Tibial nerve (tissue), 4 donors: ENCODE measurements at regions not wholly inside any gene's neighbourhood (a gene's known extent, or its start where the extent isn't known, plus 50 kb on each side); places are given as distances from the start of the nearest gene placed in this dataset.

Experiments
- DNase-seq, 2 donors: peaks; one replicate each; pipeline ENCODE4 v3.0.0-alpha.2; 2019; ENCODE audit warnings: low spot score in 2 of 2
- H3K27ac ChIP-seq, 4 donors: fragments of 200-600 bp; sonication (generic) in 3 of 4; one replicate each; pipeline ENCODE4 v1.5.1; 2017 to 2019; ENCODE audit warnings: mild to moderate bottlenecking in 1 of 4
- H3K27me3 ChIP-seq, 2 donors: fragments of 200-600 bp; sonication (generic) in 1 of 2; one replicate each; pipeline versions ENCODE4 v1.5.1 to v1.6.0; 2017 to 2019
- H3K36me3 ChIP-seq, 3 donors: fragments of 200-600 bp; sonication (generic); one replicate each; pipeline ENCODE4 v1.5.1; 2018 to 2019
- H3K4me1 ChIP-seq, 4 donors: fragments of 200-600 bp; sonication (generic) in 3 of 4; one replicate each; pipeline ENCODE4 v1.5.1; 2017 to 2019
- H3K4me3 ChIP-seq, 4 donors: fragments of 200-600 bp; sonication (generic) in 3 of 4; one replicate each; pipeline ENCODE4 v1.5.1; 2017 to 2019; ENCODE audit warnings: mild to moderate bottlenecking in 1 of 4, moderate library complexity in 1 of 4
- H3K9me3 ChIP-seq, 4 donors: fragments of 200-600 bp; sonication (generic) in 3 of 4; one replicate each; pipeline ENCODE4 v1.5.1; 2017 to 2019
- EP300 ChIP-seq, 2 donors: sonication (generic); formaldehyde crosslinking; IDR thresholded peaks; one replicate each; pipeline ENCODE4 v1.6.1; 2017; ENCODE audit warnings: antibody characterized with exemption in 2 of 2, mild to moderate bottlenecking in 1 of 2
- POLR2A ChIP-seq, 2 donors: fragments of 450-650 bp; IDR thresholded peaks; one replicate each; pipeline ENCODE4 v1.6.1; 2017; ENCODE audit warnings: antibody characterized with exemption in 2 of 2, mild to moderate bottlenecking in 2 of 2, moderate library complexity in 2 of 2
- WGBS, 2 donors: methylation state at CpG; one replicate each; pipeline ENCODE4 v1.1.5; 2018; 5-methylcytosine and 5-hydroxymethylcytosine counted together
- TF ChIP-seq, protein P1 (sequence below), 5 experiments: fragments of 200-600 bp in 3 of 5; fragments of 450-650 bp in 2 of 5; sonication (generic) in 3 of 5; IDR thresholded peaks; one replicate each; pipeline ENCODE4 v1.5.1; 2016 to 2019; ENCODE audit warnings: antibody characterized with exemption in 5 of 5, mild to moderate bottlenecking in 3 of 5, moderate library complexity in 2 of 5

DNA sequence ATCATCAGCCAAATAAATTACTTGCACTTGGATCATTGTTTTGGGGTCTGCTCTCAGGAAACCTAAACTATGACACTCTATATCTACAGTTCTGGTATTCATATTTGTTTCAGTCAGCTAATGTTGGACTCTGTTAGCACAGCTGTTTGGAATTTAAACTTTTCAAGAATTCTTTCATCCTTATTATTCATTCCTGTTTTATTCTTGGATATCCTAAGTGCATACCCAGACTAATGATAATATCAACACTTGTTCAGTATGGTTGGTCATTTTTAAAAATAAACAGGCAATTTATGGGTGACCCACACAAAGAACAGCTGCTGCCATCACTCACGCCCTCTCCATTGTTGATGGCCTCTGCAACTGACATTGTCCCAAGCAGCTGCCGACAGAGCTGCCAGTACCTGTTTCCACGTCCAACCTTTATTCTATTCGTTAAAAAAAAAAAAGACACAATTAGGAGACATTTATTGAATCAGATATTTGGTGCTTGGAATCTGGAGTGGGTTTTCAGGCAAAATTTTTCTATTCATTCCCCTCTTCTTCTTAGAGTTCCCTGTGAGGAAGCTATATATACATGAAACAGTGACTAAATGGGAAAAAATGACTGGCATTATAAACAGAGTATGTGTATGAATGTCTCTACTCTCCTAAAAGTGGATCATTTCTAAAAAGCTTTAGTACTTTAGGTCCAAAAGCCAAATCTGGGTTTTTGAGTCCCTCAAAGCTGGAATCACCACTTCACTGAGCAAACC lies 252.1 kb upstream of the NAV3 start:
- no peak for TF ChIP-seq EP300 (IDR thresholded peaks at IDR 0.05)
- TF ChIP-seq, protein P1, sequence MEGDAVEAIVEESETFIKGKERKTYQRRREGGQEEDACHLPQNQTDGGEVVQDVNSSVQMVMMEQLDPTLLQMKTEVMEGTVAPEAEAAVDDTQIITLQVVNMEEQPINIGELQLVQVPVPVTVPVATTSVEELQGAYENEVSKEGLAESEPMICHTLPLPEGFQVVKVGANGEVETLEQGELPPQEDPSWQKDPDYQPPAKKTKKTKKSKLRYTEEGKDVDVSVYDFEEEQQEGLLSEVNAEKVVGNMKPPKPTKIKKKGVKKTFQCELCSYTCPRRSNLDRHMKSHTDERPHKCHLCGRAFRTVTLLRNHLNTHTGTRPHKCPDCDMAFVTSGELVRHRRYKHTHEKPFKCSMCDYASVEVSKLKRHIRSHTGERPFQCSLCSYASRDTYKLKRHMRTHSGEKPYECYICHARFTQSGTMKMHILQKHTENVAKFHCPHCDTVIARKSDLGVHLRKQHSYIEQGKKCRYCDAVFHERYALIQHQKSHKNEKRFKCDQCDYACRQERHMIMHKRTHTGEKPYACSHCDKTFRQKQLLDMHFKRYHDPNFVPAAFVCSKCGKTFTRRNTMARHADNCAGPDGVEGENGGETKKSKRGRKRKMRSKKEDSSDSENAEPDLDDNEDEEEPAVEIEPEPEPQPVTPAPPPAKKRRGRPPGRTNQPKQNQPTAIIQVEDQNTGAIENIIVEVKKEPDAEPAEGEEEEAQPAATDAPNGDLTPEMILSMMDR (IDR thresholded peaks at IDR 0.05) = no peak
- no peak for TF ChIP-seq POLR2A (IDR thresholded peaks at IDR 0.05)
- Histone ChIP-seq H3K4me3 (no peak overlapping the region), H3K27ac (no peak overlapping the region), H3K9me3 (no peaks in the 10 kb centered on the region), H3K27me3 (no peaks in the 10 kb centered on the region), H3K36me3 (no peaks in the 10 kb centered on the region), H3K4me1 (peaks cover 0 to 9% (median 0%) of the 10 kb centered on the region in 4 donors)
- no peak for DNase-seq
- 44 to 54% methylated on average over 4 of the region's 4 CpGs for WGBS, 2 donors

DNA sequence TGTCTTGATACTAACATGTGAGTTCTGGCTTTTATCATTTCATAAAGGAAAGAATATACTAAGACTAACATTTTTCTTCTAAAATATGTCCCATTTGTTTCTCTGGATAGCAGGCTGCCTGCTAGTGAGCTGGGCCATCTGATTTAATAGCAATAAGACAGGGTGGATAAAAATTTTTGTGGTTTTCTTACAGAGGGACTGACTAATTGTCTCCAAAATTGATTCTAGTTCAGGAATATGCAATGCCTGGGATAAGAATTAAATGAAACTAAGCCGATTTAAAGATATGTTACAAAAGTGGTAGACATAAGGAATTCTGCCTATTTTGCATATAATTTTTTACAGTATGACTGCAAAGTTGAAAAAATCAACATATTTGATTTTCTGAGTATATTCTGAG lies 252.9 kb upstream of the NAV3 start:
- no peak for DNase-seq
- 62 to 78% methylated on average over 1 of the region's 1 CpG for WGBS, 2 donors
- H3K9me3 ChIP-seq = no peaks in the 10 kb centered on the region

DNA sequence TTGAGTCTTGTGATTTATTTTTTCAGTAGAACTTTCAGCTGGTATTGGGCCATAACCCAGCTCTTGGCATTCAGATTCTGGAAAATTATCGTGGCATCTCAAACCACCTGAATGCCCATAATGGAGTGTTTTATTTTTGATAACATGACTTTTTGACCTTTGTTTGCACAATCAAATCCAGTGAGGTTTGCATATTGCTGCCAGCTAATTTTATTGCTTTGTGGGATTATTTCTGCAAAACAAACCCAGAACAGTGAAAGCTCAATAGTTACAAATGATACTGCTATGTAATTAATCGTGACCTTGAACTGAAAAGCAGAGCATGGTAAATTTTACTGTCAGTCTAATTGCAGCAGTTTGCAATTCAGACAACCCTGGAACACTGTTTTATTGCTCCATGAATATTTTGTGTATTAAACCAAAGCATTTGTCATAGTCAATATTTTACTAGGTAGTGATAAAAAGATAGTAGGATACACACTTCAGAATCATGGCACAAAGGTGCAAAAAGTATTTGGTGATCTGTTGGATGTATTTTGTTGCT lies 255.2 kb upstream of the NAV3 start:
- WGBS, 2 donors = 29 to 34% methylated on average over 2 of the region's 2 CpGs
- no peaks in the 10 kb centered on the region for H3K27me3 ChIP-seq
- no peak overlapping the region for H3K4me3 ChIP-seq
- peaks cover 0 to 9% (median 0%) of the 10 kb centered on the region in 4 donors for H3K4me1 ChIP-seq
- no peak for DNase-seq
- H3K27ac ChIP-seq = no peak overlapping the region
- TF ChIP-seq POLR2A (IDR thresholded peaks at IDR 0.05) (no peak), EP300 (IDR thresholded peaks at IDR 0.05) (no peak)
- TF ChIP-seq, protein P1 (IDR thresholded peaks at IDR 0.05) = no peak
- H3K36me3 ChIP-seq = no peaks in the 10 kb centered on the region
- no peaks in the 10 kb centered on the region for H3K9me3 ChIP-seq

More for the DNA sequence above, 252.9 kb upstream of the NAV3 start:
- Histone ChIP-seq H3K4me3 (no peak overlapping the region), H3K27ac (no peak overlapping the region), H3K4me1 (peaks cover 0 to 9% (median 0%) of the 10 kb centered on the region in 4 donors), H3K36me3 (no peaks in the 10 kb centered on the region), H3K27me3 (no peaks in the 10 kb centered on the region)
- TF ChIP-seq POLR2A (IDR thresholded peaks at IDR 0.05) = no peak

DNA sequence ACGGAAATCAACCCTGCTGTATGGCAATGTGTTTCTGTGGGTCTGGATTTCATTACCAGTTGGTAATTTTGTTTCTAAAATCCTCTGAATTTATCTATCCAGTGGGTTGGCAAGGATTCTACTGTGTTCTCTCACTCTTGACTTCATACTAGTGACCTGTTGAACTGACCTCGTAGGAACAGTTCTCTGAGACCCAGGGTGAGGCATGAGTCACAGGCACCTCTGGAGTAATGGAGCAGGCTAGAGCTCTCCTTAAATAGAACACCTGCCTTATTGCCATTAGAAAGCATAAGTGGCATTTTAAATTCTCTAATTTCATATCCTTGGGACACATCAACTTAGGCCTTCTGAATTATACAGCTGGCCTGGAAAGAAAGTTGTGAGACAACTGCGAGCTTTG lies 258.3 kb upstream of the NAV3 start:
- Histone ChIP-seq H3K27ac (no peak overlapping the region), H3K36me3 (no peaks in the 10 kb centered on the region), H3K27me3 (no peaks in the 10 kb centered on the region), H3K9me3 (no peaks in the 10 kb centered on the region), H3K4me3 (no peak overlapping the region), H3K4me1 (peaks cover 0 to 5% (median 0%) of the 10 kb centered on the region in 4 donors)
- WGBS, 2 donors = 57 to 61% methylated on average over 3 of the region's 3 CpGs
- TF ChIP-seq POLR2A (IDR thresholded peaks at IDR 0.05) (no peak), EP300 (IDR thresholded peaks at IDR 0.05) (no peak)
- TF ChIP-seq, protein P1 (IDR thresholded peaks at IDR 0.05) = no peak
- no peak for DNase-seq

DNA sequence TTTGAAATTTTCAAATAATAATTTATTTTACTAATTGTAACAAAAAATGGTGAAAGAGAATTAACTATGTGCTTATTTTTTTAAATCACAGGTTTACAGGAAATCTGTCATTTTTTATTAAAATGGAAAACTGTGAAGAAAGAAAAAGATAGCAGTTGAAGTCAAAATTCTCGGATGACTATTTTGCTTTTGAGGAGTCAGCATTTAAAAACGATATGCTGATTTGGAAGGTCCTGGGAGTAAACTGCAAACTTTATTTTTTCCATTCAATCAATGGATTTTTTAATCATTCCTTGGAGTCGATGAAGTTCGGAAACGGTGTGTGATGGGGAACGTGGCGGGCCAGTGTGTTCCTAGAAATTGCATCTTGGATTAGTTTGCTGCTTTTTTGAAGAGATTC lies 258.9 kb upstream of the NAV3 start:
- Histone ChIP-seq H3K36me3 (no peaks in the 10 kb centered on the region), H3K4me3 (no peak overlapping the region), H3K27ac (no peak overlapping the region), H3K9me3 (no peaks in the 10 kb centered on the region), H3K27me3 (no peaks in the 10 kb centered on the region), H3K4me1 (peaks cover 0 to 5% (median 0%) of the 10 kb centered on the region in 4 donors)
- 86 to 92% methylated on average over 7 of the region's 7 CpGs for WGBS, 2 donors
- TF ChIP-seq EP300 (IDR thresholded peaks at IDR 0.05) (no peak), POLR2A (IDR thresholded peaks at IDR 0.05) (no peak)
- TF ChIP-seq, protein P1 (IDR thresholded peaks at IDR 0.05) = no peak
- DNase-seq = no peak
